Fibroblast of pulmonary artery (primary cell): ENCODE measurements at regions not wholly inside any gene's neighbourhood (a gene's known extent, or its start where the extent isn't known, plus 50 kb on each side); places are given as distances from the start of the nearest gene placed in this dataset.

Source experiments
- DNase-seq: peaks from one replicate; pipeline ENCODE4 v3.0.0-alpha.2; 2010; ENCODE audit warnings: low read depth
- H3K4me3 ChIP-seq: replicated peaks from 2 replicates; pipeline ENCODE4 v1.5.1; 2011; ENCODE audit warnings: low read depth, mild to moderate bottlenecking, control low read depth, low read length, moderate library complexity
- TF ChIP-seq, protein P1 (sequence below): IDR thresholded peaks from 2 replicates; pipeline ENCODE4 v1.5.1; 2011; ENCODE audit warnings: mild to moderate bottlenecking, control low read depth, low read length, inconsistent platforms; ENCODE audit errors: missing control alignments

DNA sequence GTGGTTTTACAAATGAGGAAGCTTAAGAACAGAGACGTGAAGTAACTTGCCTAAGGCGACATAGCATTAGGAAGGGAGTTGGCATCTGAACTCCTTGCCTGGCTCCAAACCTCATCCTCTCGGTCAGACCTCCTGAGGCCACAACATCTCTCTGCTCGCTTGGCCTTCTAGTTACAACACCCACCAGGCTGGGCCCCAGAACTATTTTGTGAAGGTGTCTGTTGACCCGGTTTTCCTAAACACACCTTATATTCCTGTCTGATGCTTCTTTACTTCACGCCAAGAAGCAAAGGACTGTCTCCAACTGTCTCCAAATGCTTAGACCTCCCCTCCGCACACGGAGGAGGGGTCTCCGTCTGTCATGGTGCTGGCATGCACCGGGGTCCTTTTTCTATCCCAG lies 326.6 kb downstream of the THBS2 start:
- TF ChIP-seq, protein P1, sequence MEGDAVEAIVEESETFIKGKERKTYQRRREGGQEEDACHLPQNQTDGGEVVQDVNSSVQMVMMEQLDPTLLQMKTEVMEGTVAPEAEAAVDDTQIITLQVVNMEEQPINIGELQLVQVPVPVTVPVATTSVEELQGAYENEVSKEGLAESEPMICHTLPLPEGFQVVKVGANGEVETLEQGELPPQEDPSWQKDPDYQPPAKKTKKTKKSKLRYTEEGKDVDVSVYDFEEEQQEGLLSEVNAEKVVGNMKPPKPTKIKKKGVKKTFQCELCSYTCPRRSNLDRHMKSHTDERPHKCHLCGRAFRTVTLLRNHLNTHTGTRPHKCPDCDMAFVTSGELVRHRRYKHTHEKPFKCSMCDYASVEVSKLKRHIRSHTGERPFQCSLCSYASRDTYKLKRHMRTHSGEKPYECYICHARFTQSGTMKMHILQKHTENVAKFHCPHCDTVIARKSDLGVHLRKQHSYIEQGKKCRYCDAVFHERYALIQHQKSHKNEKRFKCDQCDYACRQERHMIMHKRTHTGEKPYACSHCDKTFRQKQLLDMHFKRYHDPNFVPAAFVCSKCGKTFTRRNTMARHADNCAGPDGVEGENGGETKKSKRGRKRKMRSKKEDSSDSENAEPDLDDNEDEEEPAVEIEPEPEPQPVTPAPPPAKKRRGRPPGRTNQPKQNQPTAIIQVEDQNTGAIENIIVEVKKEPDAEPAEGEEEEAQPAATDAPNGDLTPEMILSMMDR: no peak
- no peak for DNase-seq
- H3K4me3 ChIP-seq: no peak overlapping the region

DNA sequence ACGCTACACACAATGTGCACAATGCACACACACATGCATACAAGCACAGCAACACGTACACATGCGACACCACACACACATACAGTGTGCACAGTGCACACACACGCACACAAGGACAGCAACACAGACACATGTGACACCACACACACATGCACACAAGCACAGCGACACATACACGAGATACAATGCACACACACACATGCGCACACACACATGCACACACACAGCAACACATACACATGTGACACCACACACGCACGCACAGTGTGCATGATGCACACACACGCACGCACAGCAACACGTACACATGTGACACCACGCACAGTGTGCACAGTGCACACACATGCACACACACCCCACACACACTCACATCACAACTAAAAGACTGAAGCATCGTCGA lies 327.3 kb downstream of the THBS2 start:
- TF ChIP-seq, protein P1: no peak
- no peak for DNase-seq

DNA sequence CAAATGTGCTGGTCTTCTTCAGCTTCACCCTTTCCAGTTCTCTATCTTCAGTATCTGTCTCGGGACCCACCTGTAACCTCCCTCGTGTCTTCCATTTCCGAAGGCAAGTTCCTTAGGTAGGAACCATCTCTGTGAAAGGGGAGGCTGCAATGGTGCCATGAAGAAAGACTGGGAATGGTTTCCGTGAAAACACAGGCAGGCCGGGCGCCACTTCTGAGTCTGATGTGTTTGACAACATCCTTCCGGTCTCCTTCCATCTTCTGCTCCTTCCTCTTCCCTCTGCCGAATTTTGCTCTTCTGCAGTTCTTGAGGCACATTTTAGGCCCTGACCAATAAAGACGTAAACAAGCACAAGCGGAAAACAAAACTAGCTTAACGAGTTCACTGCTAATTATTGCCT lies 328.0 kb downstream of the THBS2 start:
- DNase-seq: no peak
- no peak overlapping the region for H3K4me3 ChIP-seq
- TF ChIP-seq, protein P1: no peak

More for the DNA sequence above, 327.3 kb downstream of the THBS2 start:
- no peak overlapping the region for H3K4me3 ChIP-seq

DNA sequence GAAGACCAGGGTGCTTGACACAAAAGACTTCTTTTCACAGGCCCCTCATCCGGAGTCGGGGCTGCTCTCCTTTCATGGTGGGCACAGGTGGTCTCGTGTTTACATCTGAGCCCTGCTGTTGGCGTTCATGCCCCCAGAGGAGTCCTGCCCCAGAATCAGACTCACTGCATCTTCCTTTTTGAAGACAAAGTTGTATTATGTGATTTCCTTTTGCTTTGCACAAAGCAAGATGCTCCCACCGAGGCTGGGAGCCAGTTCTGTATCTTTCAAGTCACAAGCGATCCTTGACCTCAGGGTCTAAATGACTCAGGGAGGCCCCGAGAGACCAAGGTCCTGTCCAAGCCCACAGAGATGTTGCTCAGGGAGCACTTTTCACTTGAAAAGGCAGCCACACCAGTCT lies 330.5 kb downstream of the THBS2 start:
- DNase-seq: no peak
- no peak overlapping the region for H3K4me3 ChIP-seq
- TF ChIP-seq, protein P1: no peak

DNA sequence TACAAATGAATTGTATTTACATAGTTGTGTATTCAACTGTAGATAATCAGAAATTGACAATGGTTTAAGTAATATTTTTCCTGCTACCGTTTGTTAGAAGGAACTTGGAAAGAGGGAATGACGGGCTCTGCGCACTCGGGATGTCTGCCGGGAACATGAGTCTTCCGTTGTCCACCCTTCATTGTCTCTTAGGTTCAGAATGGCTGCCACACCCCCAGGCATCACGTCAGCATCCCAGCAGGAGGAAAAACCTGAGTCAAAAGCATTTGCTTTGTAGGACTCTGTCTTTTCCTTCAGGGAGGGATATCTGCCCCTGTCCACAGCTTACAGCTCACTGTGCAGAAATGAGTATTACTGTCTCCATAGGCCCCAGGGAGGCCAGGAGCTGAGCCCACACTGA lies 331.2 kb downstream of the THBS2 start:
- DNase-seq: no peak
- H3K4me3 ChIP-seq: no peak overlapping the region
- TF ChIP-seq, protein P1: no peak

DNA sequence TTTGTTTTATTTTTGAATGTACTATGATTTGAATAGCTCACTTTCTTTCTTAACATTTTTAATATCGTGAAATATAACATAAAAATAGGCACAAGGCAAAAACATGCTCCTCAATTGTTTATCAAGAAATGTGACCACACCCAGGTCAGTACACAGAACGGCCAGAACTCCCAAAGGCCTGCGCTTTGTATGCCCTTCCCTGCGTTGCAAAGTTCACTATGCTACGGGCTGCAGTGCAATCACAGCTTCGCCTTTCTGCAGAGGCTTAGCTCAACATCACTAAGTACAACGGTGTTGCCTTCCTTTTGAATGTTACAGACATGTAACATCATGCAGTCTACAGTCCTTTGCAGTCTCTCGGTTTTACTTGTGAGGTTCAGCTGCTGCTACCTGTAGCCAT lies 333.4 kb downstream of the THBS2 start:
- TF ChIP-seq, protein P1: no peak
- no peak for DNase-seq
- H3K4me3 ChIP-seq: no peak overlapping the region

DNA sequence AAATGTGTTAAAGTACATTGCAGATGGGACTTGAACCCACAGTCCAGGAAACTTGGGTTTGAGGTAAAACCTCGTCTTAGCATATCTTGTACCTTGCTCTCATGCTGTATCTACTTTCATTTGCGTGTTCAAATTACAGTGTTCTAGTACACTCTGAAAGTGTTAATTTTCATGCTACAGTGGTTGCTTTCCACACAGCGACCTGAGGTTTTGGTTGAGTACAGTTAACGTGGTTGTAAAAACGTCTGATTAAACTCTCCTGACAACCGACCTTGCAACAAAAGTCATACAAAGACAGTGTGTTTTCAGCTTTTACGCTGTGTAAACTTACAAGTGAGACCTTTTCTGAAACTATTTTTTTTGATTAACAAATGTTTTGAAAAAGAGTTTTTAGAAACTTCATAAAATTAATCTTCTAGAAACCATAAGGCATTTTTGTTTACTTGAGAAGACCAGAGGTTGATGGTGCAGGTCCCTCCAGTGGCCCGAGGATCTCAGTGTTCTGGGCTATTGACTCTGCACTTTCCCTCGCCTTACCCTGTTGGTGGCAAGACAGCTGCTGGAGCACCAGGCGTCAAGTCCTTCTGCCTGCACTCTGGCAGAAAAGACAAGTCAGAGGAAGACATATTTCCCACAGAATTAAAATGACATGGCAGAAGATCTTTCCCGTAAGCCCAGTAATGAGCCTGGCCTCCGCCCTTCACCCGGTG lies 334.0 kb downstream of the THBS2 start:
- TF ChIP-seq, protein P1: no peak

More for the DNA sequence above, 334.0 kb downstream of the THBS2 start:
- no peak for DNase-seq
- no peak overlapping the region for H3K4me3 ChIP-seq
